ENCODE measurements at regions not wholly inside any gene's neighbourhood (a gene's known extent, or its start where the extent isn't known, plus 50 kb on each side); places are given as distances from the start of the nearest gene placed in this dataset.

- intact Hi-C loops (cut with DNase I): loop anchor here (2.0 to 10.0 kb wide), 4 partner anchors 107 to 135 kb away; partner anchors contain the start of gene ARF6 (in 1 of the 2)
- H3K4me1 ChIP-seq: peaks cover 55% of the 10 kb centered on the region
- no peak for ATAC-seq
These were observed 107.0 kb downstream of the ARF6 start for GRCh38 chr14:49999826-50000379.

GRCh38 chr14:50000380-50001150, 107.7 kb downstream of the ARF6 start:
- H3K4me3 ChIP-seq: peak overlapping the region; percentile 51
- WGBS, 3 donors: 10 to 30% (median 12%) methylated on average over 10 of the region's 10 CpGs
- no peak for TF ChIP-seq CTCF (IDR thresholded peaks at IDR 0.05)

More at GRCh38 chr14:49999826-50000379, 107.0 kb downstream of the ARF6 start:
- no peak for DNase-seq
- 51 to 67% (median 54%) methylated on average over 13 of the region's 13 CpGs for WGBS, 3 donors
- no peaks in the 10 kb centered on the region for H3K9me3 ChIP-seq
- H3K4me3 ChIP-seq: peak overlapping the region; percentile 51
- TF ChIP-seq CTCF (IDR thresholded peaks at IDR 0.05): no peak
- H3K27ac ChIP-seq: peak overlapping the region; percentile 94
- H3K36me3 ChIP-seq (ENCODE audit: insufficient read depth in 1 of 2, low read depth in 1 of 2): no peaks in the 10 kb centered on the region
- no peaks in the 10 kb centered on the region for H3K27me3 ChIP-seq (ENCODE audit: insufficient read depth in 3 of 3, low read length in 2 of 3)

GRCh38 chr14:50001151-50001998, 108.5 kb downstream of the ARF6 start:
- H3K9me3 ChIP-seq: no peaks in the 10 kb centered on the region
- no peaks in the 10 kb centered on the region for H3K36me3 ChIP-seq (ENCODE audit: insufficient read depth in 1 of 2, low read depth in 1 of 2)
- peak overlapping the region; percentile 94 for H3K27ac ChIP-seq
- DNase-seq (peak; percentile 67 to 86), ATAC-seq (peak; percentile 83 to 87 (median 86))
- H3K4me1 ChIP-seq: peaks cover 55% of the 10 kb centered on the region
- TF ChIP-seq CTCF (IDR thresholded peaks at IDR 0.05): no peak
- WGBS, 3 donors: 21 to 38% (median 30%) methylated on average over 23 of the region's 23 CpGs
- intact Hi-C loops (cut with DNase I): loop anchor here (2.0 to 10.0 kb wide), 4 partner anchors 106 to 137 kb away; partner anchors contain the start of gene ARF6 (in 1 of the 2)
- peak overlapping the region; percentile 51 for H3K4me3 ChIP-seq
- no peaks in the 10 kb centered on the region for H3K27me3 ChIP-seq (ENCODE audit: insufficient read depth in 3 of 3, low read length in 2 of 3)

More at GRCh38 chr14:50000380-50001150, 107.7 kb downstream of the ARF6 start:
- ATAC-seq: peak; percentile 72 to 82 (median 76)
- H3K9me3 ChIP-seq: no peaks in the 10 kb centered on the region
- peak; percentile 66 to 83 for DNase-seq
- peak overlapping the region; percentile 94 for H3K27ac ChIP-seq
- intact Hi-C loops (cut with DNase I): loop anchor here (2.0 to 10.0 kb wide), 4 partner anchors 107 to 136 kb away; partner anchors contain the start of gene ARF6 (in 1 of the 2)
- H3K4me1 ChIP-seq: peaks cover 55% of the 10 kb centered on the region
- no peaks in the 10 kb centered on the region for H3K27me3 ChIP-seq (ENCODE audit: insufficient read depth in 3 of 3, low read length in 2 of 3)
- H3K36me3 ChIP-seq (ENCODE audit: insufficient read depth in 1 of 2, low read depth in 1 of 2): no peaks in the 10 kb centered on the region

- Histone ChIP-seq H3K36me3 (ENCODE audit: insufficient read depth in 1 of 2, low read depth in 1 of 2) (no peaks in the 10 kb centered on the region), H3K4me3 (peak overlapping the region; percentile 73), H3K4me1 (peaks cover 55% of the 10 kb centered on the region), H3K9me3 (no peaks in the 10 kb centered on the region), H3K27ac (peak overlapping the region; percentile 94), H3K27me3 (ENCODE audit: insufficient read depth in 3 of 3, low read length in 2 of 3) (no peaks in the 10 kb centered on the region)
- intact Hi-C loops (cut with DNase I): loop anchor here (2.0 to 10.0 kb wide), 4 partner anchors 105 to 137 kb away; partner anchors contain the start of gene ARF6 (in 2 of the 2)
- 72 to 79% (median 78%) methylated on average over 10 of the region's 10 CpGs for WGBS, 3 donors
- DNase-seq (peak; percentile 19 to 58), ATAC-seq (no peak)
- TF ChIP-seq CTCF (IDR thresholded peaks at IDR 0.05): no peak
These were observed 109.4 kb downstream of the ARF6 start for GRCh38 chr14:50001999-50002925.
